MM.1S (cell line): ENCODE measurements at regions not wholly inside any gene's neighbourhood (a gene's known extent, or its start where the extent isn't known, plus 50 kb on each side); places are given as distances from the start of the nearest gene placed in this dataset.

Experiments
- DNase-seq: peaks from one replicate; pipeline ENCODE4 v3.0.0-alpha.2; 2015
- H2AFZ ChIP-seq: fragments of 300-600 bp; sonication (generic); 2 replicates; pipeline ENCODE4 v1.6.0; 2016; ENCODE audit warnings: antibody characterized with exemption, low read length
- H3F3A ChIP-seq: fragments of 300-600 bp; sonication (generic); 2 replicates; pipeline ENCODE4 v1.6.1; 2016; ENCODE audit warnings: mild to moderate bottlenecking, antibody characterized with exemption, low read length, moderate library complexity, mixed read lengths; ENCODE audit not compliant: insufficient read depth
- H3K27ac ChIP-seq: fragments of 300-600 bp; sonication (generic); 2 replicates; pipeline ENCODE4 v1.5.1; 2016; ENCODE audit warnings: mild to moderate bottlenecking, low read length
- H3K27me3 ChIP-seq: fragments of 300-600 bp; sonication (generic); replicated peaks from 2 replicates; pipeline ENCODE4 v1.6.0; 2016; ENCODE audit warnings: low read length; ENCODE audit not compliant: insufficient read depth
- H3K36me3 ChIP-seq: fragments of 300-600 bp; sonication (generic); replicated peaks from 2 replicates; pipeline ENCODE4 v1.6.1; 2016; ENCODE audit warnings: mild to moderate bottlenecking, low read length, mixed read lengths; ENCODE audit not compliant: insufficient read depth
- H3K4me1 ChIP-seq: fragments of 300-600 bp; sonication (generic); 2 replicates; pipeline ENCODE4 v1.6.1; 2016; ENCODE audit warnings: low read length, mixed read lengths
- H3K4me2 ChIP-seq: fragments of 300-600 bp; sonication (generic); 2 replicates; pipeline ENCODE4 v1.6.0; 2016; ENCODE audit warnings: low read depth, low read length
- H3K4me3 ChIP-seq: fragments of 300-600 bp; sonication (generic); 2 replicates; pipeline ENCODE4 v1.5.1; 2016; ENCODE audit warnings: low read length, mixed read lengths
- H3K79me2 ChIP-seq: fragments of 300-600 bp; sonication (generic); 2 replicates; pipeline ENCODE4 v1.6.1; 2016; ENCODE audit warnings: mixed run types, low read length, mixed read lengths
- H3K9ac ChIP-seq: fragments of 300-600 bp; sonication (generic); 2 replicates; pipeline ENCODE4 v1.6.1; 2016; ENCODE audit warnings: low read length, mixed read lengths
- H3K9me2 ChIP-seq: fragments of 300-600 bp; sonication (generic); replicated peaks from 2 replicates; pipeline ENCODE4 v1.6.1; 2016; ENCODE audit warnings: mild to moderate bottlenecking, low read length, mixed read lengths; ENCODE audit not compliant: insufficient read depth
- H3K9me3 ChIP-seq: fragments of 300-600 bp; sonication (generic); replicated peaks from 2 replicates; pipeline ENCODE4 v1.6.1; 2016; ENCODE audit warnings: mild to moderate bottlenecking, low read length, mixed read lengths; ENCODE audit not compliant: insufficient read depth
- H4K20me1 ChIP-seq: fragments of 300-600 bp; sonication (generic); 2 replicates; pipeline ENCODE4 v1.6.1; 2016; ENCODE audit warnings: mild to moderate bottlenecking, low read length, moderate library complexity, mixed read lengths; ENCODE audit not compliant: insufficient read depth
- CTCF ChIP-seq: fragments of 300-600 bp; sonication (generic); IDR thresholded peaks from 2 replicates; pipeline ENCODE4 v1.5.1; 2016; ENCODE audit warnings: antibody characterized with exemption, low read length, mixed read lengths
- EZH2 ChIP-seq: fragments of 300-600 bp; sonication (generic); optimal IDR thresholded peaks from 2 replicates; pipeline ENCODE3; 2017; ENCODE audit warnings: low read depth, mild to moderate bottlenecking, antibody characterized with exemption, low read length, mixed read lengths
- EZH2phosphoT487 ChIP-seq: fragments of 300-600 bp; sonication (generic); IDR thresholded peaks from 2 replicates; pipeline ENCODE4 v1.6.1; 2018; ENCODE audit warnings: antibody characterized with exemption, low read length

GRCh38 chr3:64290161-64290560 lies 64.9 kb upstream of the PRICKLE2 start:
- H3K79me2 ChIP-seq, result no peaks in the 10 kb centered on the region
- H2AFZ ChIP-seq, result no peak overlapping the region
- no peaks in the 10 kb centered on the region for H3K9me2 ChIP-seq
- H3K9me3 ChIP-seq, result no peaks in the 10 kb centered on the region
- H3F3A ChIP-seq, result no peaks in the 10 kb centered on the region
- H3K36me3 ChIP-seq, result no peaks in the 10 kb centered on the region
- H3K4me2 ChIP-seq, result no peak overlapping the region
- no peak for DNase-seq
- no peak overlapping the region for H3K9ac ChIP-seq
- no peaks in the 10 kb centered on the region for H3K27me3 ChIP-seq
- no peak overlapping the region for H3K4me3 ChIP-seq
- H4K20me1 ChIP-seq, result no peaks in the 10 kb centered on the region
- no peak for TF ChIP-seq CTCF
- TF ChIP-seq EZH2phosphoT487, result no peak
- no peak for TF ChIP-seq EZH2
- no peaks in the 10 kb centered on the region for H3K4me1 ChIP-seq
- no peak overlapping the region for H3K27ac ChIP-seq

- Histone ChIP-seq H3K36me3 (no peaks in the 10 kb centered on the region), H4K20me1 (no peaks in the 10 kb centered on the region), H3K9ac (no peak overlapping the region), H3K27me3 (no peaks in the 10 kb centered on the region), H3K4me3 (no peak overlapping the region), H3K79me2 (no peaks in the 10 kb centered on the region), H2AFZ (no peak overlapping the region), H3K9me3 (no peaks in the 10 kb centered on the region), H3K4me2 (no peak overlapping the region), H3F3A (no peaks in the 10 kb centered on the region), H3K27ac (no peak overlapping the region), H3K4me1 (no peaks in the 10 kb centered on the region), H3K9me2 (no peaks in the 10 kb centered on the region)
- DNase-seq, result no peak
- TF ChIP-seq CTCF, result no peak
- TF ChIP-seq EZH2phosphoT487, result no peak
- TF ChIP-seq EZH2, result no peak
These were observed 64.4 kb upstream of the PRICKLE2 start for GRCh38 chr3:64289622-64290021.

GRCh38 chr3:64278625-64279024 lies 53.4 kb upstream of the PRICKLE2 start:
- DNase-seq, result no peak
- Histone ChIP-seq H3K9me3 (no peaks in the 10 kb centered on the region), H3K27ac (no peak overlapping the region), H3K9ac (no peak overlapping the region), H3K4me2 (no peak overlapping the region), H3F3A (no peaks in the 10 kb centered on the region), H3K79me2 (no peaks in the 10 kb centered on the region), H4K20me1 (no peaks in the 10 kb centered on the region), H3K27me3 (no peaks in the 10 kb centered on the region), H3K4me3 (no peak overlapping the region), H3K4me1 (no peaks in the 10 kb centered on the region), H3K36me3 (no peaks in the 10 kb centered on the region), H3K9me2 (no peaks in the 10 kb centered on the region), H2AFZ (no peak overlapping the region)
- TF ChIP-seq CTCF (no peak), EZH2phosphoT487 (no peak), EZH2 (no peak)
